Spleen (tissue), 7 donors: ENCODE measurements at regions not wholly inside any gene's neighbourhood (a gene's known extent, or its start where the extent isn't known, plus 50 kb on each side); places are given as distances from the start of the nearest gene placed in this dataset.

Source experiments
- CTCF ChIP-seq, 11 experiments: fragments of 200-600 bp in 7 of 11; fragments of 450-650 bp in 4 of 11; sonication (generic) in 4 of 11; IDR thresholded peaks in 8 of 11; conservative IDR thresholded peaks in 3 of 11; 1 replicate in 7 of 11; 2 replicates in 4 of 11; pipeline versions ENCODE4 v1.4.0 to v1.8.0; 2016 to 2021; ENCODE audit warnings: antibody characterized with exemption in 11 of 11, inconsistent platforms in 4 of 11, mild to moderate bottlenecking in 1 of 11
- POLR2AphosphoS5 ChIP-seq, 3 donors: sonication (generic); formaldehyde crosslinking; IDR thresholded peaks; one replicate each; pipeline ENCODE4 v1.5.1; 2017; ENCODE audit warnings: antibody characterized with exemption in 3 of 3
- donor health status: DM: no; HTN: no; CAD: no; lungs with moderate emphysema.
- donor health status: DM: no; HTN: no; CAD: no.
- donor health status: DM: no; HTN: no; CAD: no.

GRCh38 chr2:224101820-224102630 is 62.9 kb upstream of the SERPINE2 start:
- TF ChIP-seq POLR2AphosphoS5 (IDR thresholded peaks at IDR 0.05) (no peak), CTCF (IDR thresholded peaks at IDR 0.05 in 8 of 11, conservative IDR thresholded peaks at IDR 0.05 in 3 of 11) (no peak)
